ENCODE measurements at regions not wholly inside any gene's neighbourhood (a gene's known extent, or its start where the extent isn't known, plus 50 kb on each side); places are given as distances from the start of the nearest gene placed in this dataset.
"Not testable (repeated sequence)": the region's sequence is repeated elsewhere in the genome, so short reads cannot be mapped to it uniquely, and the experiment has no call there.

- DNase-seq (ENCODE audit: extremely low read depth in 1 of 2, low read depth in 1 of 2): no peak
These were observed 84.3 kb upstream of the HAND1 start for GRCh38 chr5:154562244-154562880.

- DNase-seq (ENCODE audit: extremely low read depth in 1 of 2, low read depth in 1 of 2): no peak
These were observed 81.6 kb upstream of the HAND1 start for GRCh38 chr5:154559398-154560276.

GRCh38 chr5:154557548-154557947, 79.5 kb upstream of the HAND1 start:
- no peak for DNase-seq (ENCODE audit: extremely low read depth in 1 of 2, low read depth in 1 of 2)

- DNase-seq (ENCODE audit: extremely low read depth in 1 of 2, low read depth in 1 of 2): no peak
These were observed 69.5 kb upstream of the HAND1 start for GRCh38 chr5:154547551-154547950.

GRCh38 chr5:154546719-154547118, 68.7 kb upstream of the HAND1 start:
- no peak for DNase-seq (ENCODE audit: extremely low read depth in 1 of 2, low read depth in 1 of 2)

GRCh38 chr5:154544646-154545045, 66.6 kb upstream of the HAND1 start:
- DNase-seq (ENCODE audit: extremely low read depth in 1 of 2, low read depth in 1 of 2): no peak

- no peak for DNase-seq (ENCODE audit: extremely low read depth in 1 of 2, low read depth in 1 of 2)
These were observed 65.4 kb upstream of the HAND1 start for GRCh38 chr5:154543380-154543779.

DNA sequence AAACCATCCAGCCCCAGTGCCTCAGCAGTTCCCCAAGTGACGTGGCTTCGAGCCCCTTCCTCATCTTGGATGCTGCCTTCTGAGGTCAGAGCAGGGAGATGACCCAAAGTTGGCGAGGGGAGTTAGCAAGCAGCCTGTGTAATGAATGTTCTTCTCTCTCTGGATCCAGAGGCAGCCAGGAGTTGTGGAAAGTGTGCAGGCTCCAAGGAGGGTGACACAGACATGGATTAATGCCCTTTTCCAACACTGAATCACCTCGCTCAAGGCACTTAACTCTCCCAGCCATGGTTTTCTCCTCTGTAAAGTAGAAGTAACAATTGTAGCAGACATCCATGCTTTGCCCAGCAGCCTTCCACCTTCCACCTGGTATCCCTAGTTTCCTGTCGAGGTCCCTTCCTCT, 64.6 kb upstream of the HAND1 start:
- no peak for DNase-seq (ENCODE audit: extremely low read depth in 1 of 2, low read depth in 1 of 2)

DNA sequence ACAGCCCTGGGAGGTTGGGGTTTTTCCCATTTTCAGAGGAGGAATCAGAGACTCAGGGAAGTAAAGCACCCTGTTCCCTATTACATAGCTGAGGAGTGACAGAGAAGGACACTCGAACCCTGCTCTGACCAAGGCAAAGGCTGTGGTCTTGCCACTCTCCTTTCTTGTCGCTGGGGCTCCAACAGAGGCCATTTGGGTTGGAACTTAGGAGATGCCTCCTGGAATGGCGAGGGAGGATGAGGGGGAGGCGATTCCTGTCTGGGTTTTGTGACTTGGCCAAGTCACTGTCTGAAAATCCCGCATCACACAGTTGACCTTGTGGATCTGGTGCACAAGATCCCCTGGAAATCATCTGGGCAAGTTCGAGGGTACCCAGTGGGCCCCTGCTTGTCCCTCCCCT, 64.0 kb upstream of the HAND1 start:
- DNase-seq (ENCODE audit: extremely low read depth in 1 of 2, low read depth in 1 of 2): no peak

GRCh38 chr5:154541553-154541952, 63.5 kb upstream of the HAND1 start:
- no peak for DNase-seq (ENCODE audit: extremely low read depth in 1 of 2, low read depth in 1 of 2)

DNA sequence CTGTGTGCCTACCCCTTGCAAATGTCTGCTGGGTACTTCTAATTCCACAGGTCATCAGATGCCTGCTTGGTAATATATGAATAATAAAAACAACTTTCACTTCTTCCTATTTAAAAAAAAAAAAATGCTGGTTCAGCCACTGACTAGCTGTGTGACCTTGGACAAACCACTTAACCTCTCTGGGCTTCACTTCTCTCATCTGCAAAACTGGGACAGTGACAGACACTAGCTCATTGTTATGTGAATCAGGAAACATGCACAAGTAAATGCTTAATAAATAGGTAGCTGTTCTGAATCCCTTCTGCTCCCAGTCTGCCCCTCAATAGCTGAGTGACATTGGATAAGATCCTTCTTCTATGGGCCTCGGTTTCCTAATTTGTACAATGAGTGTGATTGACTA, 62.6 kb upstream of the HAND1 start:
- no peak for DNase-seq (ENCODE audit: extremely low read depth in 1 of 2, low read depth in 1 of 2)

GRCh38 chr5:154538492-154538891, 60.5 kb upstream of the HAND1 start:
- DNase-seq (ENCODE audit: extremely low read depth in 1 of 2, low read depth in 1 of 2): no peak

GRCh38 chr5:154536439-154536838, 58.4 kb upstream of the HAND1 start:
- DNase-seq (ENCODE audit: extremely low read depth in 1 of 2, low read depth in 1 of 2): not testable (repeated sequence)

GRCh38 chr5:154535535-154535934, 57.5 kb upstream of the HAND1 start:
- no peak for DNase-seq (ENCODE audit: extremely low read depth in 1 of 2, low read depth in 1 of 2)

DNA sequence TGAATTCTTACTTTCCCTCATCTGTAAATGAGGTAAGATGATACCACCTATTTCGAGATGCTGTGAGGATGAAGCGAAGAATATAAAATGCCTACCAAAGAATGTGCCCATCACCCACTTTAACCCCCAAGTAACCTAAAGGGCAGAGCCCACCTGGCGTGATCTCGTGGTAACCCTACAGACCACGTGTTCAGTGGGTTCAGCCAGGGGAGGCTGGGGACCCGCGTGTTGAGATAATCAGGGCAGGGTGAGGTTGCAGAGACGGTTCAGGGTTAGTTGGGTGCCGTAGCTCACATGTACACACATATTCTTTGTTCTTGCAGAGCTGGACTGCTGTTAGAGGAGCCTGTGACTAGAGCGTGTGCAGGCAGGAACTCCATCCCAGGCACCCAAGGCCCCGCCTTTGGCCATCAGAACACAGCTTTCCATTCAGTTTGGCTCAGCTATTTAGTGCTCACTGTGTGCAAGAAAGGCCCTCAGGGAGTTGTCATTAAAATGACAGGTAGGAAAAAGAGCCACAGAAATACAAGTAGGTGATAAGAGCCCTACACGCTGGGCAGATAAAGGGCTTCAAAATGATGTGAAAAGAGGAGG, 56.5 kb upstream of the HAND1 start:
- no peak for DNase-seq (ENCODE audit: extremely low read depth in 1 of 2, low read depth in 1 of 2)

- no peak for DNase-seq (ENCODE audit: extremely low read depth in 1 of 2, low read depth in 1 of 2)
These were observed 51.3 kb upstream of the HAND1 start for GRCh38 chr5:154529282-154529681.

GRCh38 chr5:154528005-154528594, 50.1 kb upstream of the HAND1 start:
- DNase-seq (ENCODE audit: extremely low read depth in 1 of 2, low read depth in 1 of 2): no peak
